Epidermal melanocyte (primary cell): ENCODE measurements at regions not wholly inside any gene's neighbourhood (a gene's known extent, or its start where the extent isn't known, plus 50 kb on each side); places are given as distances from the start of the nearest gene placed in this dataset.
A peak's percentile ranks its signal among the peaks of the same experiment; 100 is the strongest.
"Not testable (repeated sequence)": the region's sequence is repeated elsewhere in the genome, so short reads cannot be mapped to it uniquely, and the experiment has no call there.

Source experiments
- DNase-seq: peaks from one replicate; pipeline ENCODE4 v3.0.0; 2011; ENCODE audit warnings: low spot score; ENCODE audit not compliant: insufficient read length

GRCh38 chr9:79057576-79057975, 514.2 kb upstream of the TLE4 start:
- no peak for DNase-seq

GRCh38 chr9:79060766-79061165, 511.0 kb upstream of the TLE4 start:
- no peak for DNase-seq

- no peak for DNase-seq
These were observed 509.8 kb upstream of the TLE4 start for GRCh38 chr9:79061752-79062616.

DNA sequence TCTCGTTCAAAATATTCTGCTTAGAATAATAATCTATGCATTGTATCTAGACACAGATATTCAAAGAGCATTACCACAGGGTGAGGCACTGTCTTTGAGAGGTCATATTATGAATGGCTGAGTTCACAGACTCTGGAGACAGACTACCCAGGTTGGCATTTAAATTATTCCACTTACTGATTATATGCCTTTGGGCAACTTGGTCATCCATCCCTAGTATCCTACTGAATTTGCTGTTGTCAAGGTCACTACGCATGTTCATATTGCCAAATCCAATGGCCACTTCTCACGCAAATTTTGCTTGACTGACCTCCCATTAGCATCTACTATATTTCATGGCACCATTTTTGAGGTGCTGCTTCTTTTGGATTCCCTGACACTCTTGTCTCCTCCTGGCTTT, 498.6 kb upstream of the TLE4 start:
- DNase-seq, result no peak

- no peak for DNase-seq
These were observed 491.2 kb upstream of the TLE4 start for GRCh38 chr9:79080536-79080935.

DNA sequence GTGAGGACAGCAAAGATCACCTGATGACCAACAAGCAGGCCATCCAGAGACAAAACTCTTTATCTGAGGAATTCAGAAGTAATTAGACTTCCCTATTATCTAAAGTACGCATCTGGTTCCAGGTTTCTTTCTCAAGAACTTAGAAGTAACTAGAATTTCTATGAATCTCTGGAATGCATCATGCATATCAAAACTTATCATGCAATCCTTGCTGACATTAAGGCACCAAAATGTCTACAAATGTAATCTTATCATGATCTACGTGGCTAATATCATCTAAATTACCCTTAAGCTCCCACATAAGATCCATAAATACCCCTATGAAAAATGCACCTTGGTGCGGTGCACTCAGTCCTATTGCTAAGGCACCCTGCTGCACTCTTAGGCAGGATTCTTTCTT, 488.1 kb upstream of the TLE4 start:
- no peak for DNase-seq

GRCh38 chr9:79087133-79087532, 484.6 kb upstream of the TLE4 start:
- no peak for DNase-seq

DNA sequence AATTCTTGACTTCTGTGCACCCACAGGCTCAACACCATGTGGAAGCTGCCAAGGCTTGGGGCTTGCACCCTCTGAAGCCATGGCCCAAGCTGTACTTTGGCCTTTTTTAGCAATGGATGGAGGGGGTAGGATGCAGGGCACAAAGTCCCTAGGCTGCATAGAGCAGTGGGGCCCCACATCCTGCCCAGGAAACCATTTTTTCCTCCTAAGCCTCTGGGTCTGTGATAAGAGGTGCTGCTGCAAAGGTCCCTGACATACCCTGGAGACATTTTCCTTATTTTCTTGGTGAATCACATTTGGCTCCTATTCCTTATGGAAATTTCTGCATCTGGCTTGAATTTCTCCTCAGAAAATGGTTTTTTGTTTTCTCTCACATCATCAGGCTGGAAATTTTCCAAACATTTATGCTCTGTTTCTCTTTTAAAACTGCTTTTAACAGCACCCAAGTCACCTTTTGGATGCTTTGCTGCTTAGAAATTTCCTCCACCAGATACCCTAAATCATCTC, 482.7 kb upstream of the TLE4 start:
- no peak for DNase-seq

DNA sequence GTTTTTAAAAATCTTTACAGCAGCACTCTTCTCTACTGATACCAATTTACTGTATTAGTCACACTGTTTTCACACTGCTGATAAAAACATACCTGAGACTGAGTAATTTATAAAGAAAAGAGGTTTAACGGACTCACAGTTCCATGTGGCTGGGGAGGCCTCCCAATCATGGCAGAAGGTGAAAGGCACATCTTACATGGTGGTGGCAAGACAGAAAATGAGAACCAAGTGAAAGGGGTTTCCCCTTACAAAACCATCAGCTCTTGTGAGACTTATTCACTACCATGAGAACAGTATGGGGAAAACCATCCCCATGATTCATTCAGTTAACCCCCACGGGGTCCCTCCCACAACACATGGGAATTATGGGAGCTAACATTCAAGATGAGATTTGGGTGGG, 481.9 kb upstream of the TLE4 start:
- DNase-seq, result not testable (repeated sequence)

- not testable (repeated sequence) for DNase-seq
These were observed 468.5 kb upstream of the TLE4 start for GRCh38 chr9:79103257-79103656.

GRCh38 chr9:79104216-79104615, 467.5 kb upstream of the TLE4 start:
- DNase-seq, result no peak

DNA sequence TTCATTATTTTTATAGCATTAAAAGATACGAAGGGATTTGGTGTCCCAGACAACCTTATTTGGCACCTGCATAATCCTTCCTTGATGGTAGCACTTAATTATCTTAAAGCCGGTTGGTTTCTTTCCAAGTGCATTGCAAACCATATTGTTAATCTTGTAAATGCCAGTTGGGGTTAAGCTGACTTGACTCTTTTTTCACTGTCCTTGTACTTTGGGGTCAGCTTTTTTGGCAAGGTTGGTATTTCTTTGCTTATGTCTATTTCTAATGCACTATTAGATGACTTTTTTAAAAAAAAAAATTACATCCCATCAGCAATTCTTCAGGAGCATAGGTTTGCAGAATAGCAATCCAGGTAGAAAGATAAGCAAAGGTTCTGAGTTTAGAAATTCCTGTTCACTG, 466.8 kb upstream of the TLE4 start:
- no peak for DNase-seq

DNA sequence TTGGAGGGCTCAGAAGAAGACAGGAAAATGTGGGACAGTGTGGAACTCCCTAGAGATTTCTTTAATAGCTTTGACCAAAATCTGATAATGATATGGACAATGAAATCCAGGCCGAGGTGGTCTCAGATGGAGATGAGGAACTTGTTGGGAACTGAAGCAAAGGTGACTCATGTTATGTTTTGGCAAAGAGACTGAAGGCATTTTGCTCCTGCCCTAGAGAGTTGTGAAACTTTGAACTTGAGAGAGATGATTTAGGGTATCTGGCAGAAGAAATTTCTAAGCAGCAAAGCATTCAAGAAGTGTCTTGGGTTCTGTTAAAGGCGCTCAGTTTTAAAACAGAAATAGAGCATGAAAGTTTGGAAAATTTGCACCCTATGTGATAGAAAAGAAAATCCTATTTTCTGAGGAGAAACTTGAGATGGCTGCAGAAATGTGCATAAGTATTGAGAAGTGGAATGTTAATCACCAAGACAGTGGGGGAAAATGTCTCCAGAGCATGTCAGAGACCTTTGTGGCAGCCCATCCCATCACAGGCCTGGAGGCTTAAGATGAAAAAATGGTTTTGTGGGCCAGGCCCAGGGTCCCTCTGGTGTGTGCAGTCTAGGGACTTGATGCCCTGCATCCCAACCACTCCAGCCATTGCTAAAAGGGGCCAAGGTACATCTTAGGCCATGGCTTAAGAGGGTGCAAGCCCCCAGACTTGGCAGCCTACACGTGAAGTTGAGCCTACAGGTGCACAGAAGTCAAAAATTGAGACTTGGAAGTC, 463.7 kb upstream of the TLE4 start:
- DNase-seq, result no peak

DNA sequence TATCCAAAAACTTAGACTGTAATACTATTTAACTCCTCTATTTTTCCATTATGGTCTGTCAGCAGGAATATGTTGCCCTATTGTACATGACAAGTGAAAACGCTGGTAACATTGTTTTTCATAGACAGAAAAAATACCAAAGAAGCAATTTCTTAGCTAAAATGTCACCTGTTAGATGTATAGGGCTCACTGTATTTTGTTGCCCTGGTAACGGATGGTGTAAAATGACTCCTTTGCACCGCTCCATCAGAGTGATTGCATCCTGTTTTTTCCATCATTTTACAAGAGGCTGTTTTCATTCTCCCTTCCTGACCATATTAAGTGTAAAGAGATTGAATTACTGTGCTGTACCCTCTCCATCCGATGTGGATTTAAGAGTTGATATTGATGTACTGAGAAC, 460.1 kb upstream of the TLE4 start:
- no peak for DNase-seq

DNA sequence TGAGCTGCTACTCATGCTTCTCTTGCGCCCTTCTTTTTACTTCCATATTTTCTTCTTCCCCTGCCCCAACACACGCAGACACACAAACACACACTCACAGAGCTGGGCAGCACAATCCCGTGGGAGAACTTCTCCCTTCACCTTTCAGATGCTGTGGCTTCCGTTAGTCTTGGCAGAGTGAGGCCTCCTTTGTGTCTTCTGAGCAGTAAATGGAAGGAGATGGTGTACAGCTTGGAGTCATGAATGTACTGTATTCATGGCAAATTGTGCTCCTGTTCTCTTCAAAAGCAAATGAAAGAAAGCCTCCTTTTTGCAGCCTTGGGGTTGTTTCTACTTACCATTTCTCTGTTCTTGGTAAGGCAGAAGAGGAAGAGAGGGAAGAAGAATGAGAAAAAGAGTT, 456.6 kb upstream of the TLE4 start:
- no peak for DNase-seq

GRCh38 chr9:79116041-79116440, 455.7 kb upstream of the TLE4 start:
- DNase-seq, result no peak

DNA sequence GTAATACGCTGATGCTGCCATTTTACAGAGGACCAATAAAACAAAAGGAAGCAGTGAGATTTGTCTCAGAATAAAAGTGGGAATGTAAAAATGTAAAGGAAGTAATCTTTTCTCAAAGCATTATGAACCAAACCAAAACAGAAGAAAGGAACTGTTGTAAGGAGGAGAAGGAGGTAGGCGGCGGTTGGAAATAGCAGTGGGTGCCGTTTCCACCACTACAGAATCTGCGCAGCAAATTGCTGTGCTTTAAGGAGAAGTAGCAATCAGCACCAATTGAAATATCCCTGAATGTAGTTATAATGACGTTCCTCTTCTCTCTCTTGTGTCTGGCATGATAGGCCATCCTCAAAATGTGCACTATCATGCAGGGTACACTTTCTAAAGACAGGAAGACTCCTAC, 455.1 kb upstream of the TLE4 start:
- no peak for DNase-seq

- no peak for DNase-seq
These were observed 451.2 kb upstream of the TLE4 start for GRCh38 chr9:79120533-79120932.

GRCh38 chr9:79120941-79121340, 450.8 kb upstream of the TLE4 start:
- no peak for DNase-seq

DNA sequence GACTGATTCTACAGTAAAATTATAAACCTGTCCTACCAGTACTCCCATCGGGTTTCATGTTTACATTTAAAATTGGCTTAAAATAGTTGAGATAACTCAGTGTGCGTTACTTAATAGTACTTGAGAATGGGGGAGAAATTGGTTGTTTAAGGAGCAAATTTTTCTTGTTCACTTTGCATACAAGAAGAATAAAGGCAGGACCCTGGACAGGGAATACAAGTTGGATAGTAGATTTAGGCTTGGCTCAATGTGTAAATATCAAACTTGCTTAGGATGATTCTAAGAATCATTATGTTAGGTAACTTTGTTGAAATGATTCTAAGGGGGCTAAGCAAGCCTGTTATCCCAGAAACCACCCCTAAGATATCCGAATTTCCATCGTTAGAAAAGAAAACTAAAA, 448.4 kb upstream of the TLE4 start:
- DNase-seq, result no peak

- peak; percentile 38 for DNase-seq
These were observed 444.1 kb upstream of the TLE4 start for GRCh38 chr9:79127661-79128060.

DNA sequence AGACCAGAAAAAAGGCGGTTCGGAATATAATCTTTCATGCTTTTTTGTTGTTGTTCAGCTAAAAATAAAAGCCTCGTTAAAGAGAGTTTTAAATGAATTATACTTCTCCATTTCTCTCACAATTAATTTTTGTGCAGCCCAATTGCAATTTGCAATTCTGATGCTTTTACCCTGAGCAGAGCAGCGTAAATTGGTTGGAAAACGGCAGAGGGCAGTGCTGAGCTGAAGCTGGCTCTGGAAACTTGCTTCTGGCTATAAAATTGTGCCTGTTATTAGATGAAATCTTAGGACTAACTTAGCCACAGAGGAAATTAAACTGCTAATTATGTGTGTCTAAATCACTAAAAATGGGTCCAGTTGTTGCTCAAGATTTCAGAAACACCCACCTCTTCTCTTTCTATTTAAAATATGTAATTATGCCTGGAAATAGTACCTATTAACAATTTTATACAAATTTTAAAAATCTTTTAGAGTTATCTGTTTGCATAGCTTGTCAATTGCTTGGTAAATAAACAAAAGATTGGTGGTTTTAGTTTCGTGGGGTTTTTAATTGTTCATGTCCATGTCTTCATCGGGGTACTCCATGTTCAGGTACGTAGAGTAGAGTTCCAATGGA, 441.8 kb upstream of the TLE4 start:
- peak; percentile 39 for DNase-seq
